ENCODE measurements at regions not wholly inside any gene's neighbourhood (a gene's known extent, or its start where the extent isn't known, plus 50 kb on each side); places are given as distances from the start of the nearest gene placed in this dataset.

DNA sequence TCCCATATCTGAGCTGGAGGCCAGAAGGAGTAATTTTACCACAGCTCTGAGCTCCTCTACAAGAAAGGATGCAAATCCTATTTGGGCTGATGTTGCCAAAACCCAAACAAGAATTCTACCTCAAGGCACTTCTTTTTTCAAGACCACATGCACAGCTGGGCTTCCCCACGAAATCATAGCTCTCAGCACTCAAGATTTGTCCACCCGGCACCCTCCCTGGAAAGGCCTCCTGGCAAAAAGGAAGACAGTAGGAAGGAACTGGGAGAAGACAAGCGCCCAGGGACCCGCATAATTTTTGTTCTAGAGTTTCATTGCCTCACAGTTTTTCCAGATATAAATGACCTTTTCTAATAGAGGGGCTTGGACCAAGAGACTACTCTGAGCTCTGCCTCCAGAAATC, 90.5 kb downstream of the BANF2 start:
- no peak for DNase-seq (ENCODE audit: low read depth in 2 of 2)

DNA sequence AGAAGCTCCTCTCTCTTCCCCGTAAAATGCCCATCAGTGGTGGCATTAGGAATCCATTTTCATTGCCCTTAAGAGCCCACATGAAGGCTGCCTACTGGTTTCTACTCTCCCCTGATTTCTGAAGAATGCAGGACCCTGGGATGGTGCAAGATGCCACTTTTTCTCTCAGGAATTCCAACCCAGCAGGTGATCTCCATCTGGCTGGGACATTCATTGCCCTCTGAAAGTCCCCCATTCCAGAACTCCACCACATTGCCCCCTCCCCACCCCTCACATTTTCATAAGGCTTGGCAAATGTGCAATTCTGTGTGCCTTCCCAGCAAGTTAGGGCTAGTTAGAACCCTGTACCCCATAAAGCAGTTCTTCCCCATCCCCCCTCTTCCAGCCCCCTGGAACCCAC, 88.0 kb downstream of the BANF2 start:
- DNase-seq (ENCODE audit: low read depth in 2 of 2) = no peak

DNA sequence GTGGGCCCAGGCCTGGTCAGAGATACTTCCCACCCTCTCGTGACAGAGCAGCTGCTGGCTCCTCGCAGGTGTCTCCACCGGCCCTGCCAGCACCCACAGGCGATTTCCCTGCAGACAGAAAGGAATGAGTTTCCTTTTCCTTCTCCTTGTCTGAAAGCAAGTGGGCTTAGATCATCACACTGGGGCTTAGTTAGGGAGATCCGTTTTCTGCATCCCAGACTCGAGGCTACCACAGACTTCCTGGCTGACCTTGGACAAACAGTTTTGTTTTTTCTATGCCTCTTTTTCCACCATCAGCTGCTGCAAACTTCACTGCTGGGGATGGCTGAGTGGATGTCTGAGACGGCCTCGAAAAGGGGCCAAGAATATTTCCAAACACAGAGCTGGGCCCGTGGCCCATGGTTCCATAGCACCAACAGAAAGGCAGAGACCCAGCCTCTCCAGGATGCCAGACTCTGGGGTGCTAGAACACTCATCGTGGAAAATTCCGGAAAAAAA, 86.5 kb downstream of the BANF2 start:
- no peak for DNase-seq (ENCODE audit: low read depth in 2 of 2)

Measured in fibroblast of skin of left quadriceps (primary cell).